ENCODE measurements at regions not wholly inside any gene's neighbourhood (a gene's known extent, or its start where the extent isn't known, plus 50 kb on each side); places are given as distances from the start of the nearest gene placed in this dataset.

GRCh38 chr3:103660810-103661209 is 1226.0 kb downstream of the ZPLD1 start:
- DNase-seq (ENCODE audit: low spot score), result no peak
- Mint-ChIP-seq H3K9me3 (ENCODE audit: low read depth) (no peaks in the 10 kb centered on the region), H3K27me3 (ENCODE audit: low read depth) (peaks cover 14% of the 10 kb centered on the region), H3K36me3 (ENCODE audit: low read depth) (no peaks in the 10 kb centered on the region), H3K4me1 (ENCODE audit: low read depth) (no peaks in the 10 kb centered on the region), H3K4me3 (ENCODE audit: unreplicated experiment) (no peak overlapping the region), H3K27ac (ENCODE audit: unreplicated experiment) (no peak overlapping the region)
- TF ChIP-seq CTCF (IDR thresholded peaks at IDR 0.05), result no peak

- Mint-ChIP-seq H3K27ac (ENCODE audit: unreplicated experiment) (no peak overlapping the region), H3K36me3 (ENCODE audit: low read depth) (no peaks in the 10 kb centered on the region), H3K4me3 (ENCODE audit: unreplicated experiment) (no peak overlapping the region), H3K27me3 (ENCODE audit: low read depth) (peaks cover 11% of the 10 kb centered on the region), H3K4me1 (ENCODE audit: low read depth) (no peaks in the 10 kb centered on the region), H3K9me3 (ENCODE audit: low read depth) (no peaks in the 10 kb centered on the region)
- DNase-seq (ENCODE audit: low spot score), result no peak
- no peak for TF ChIP-seq CTCF (IDR thresholded peaks at IDR 0.05)
These were observed 1227.8 kb downstream of the ZPLD1 start for GRCh38 chr3:103662591-103662990.

- no peak for DNase-seq (ENCODE audit: low spot score)
- Mint-ChIP-seq H3K9me3 (ENCODE audit: low read depth) (no peaks in the 10 kb centered on the region), H3K4me1 (ENCODE audit: low read depth) (no peaks in the 10 kb centered on the region), H3K36me3 (ENCODE audit: low read depth) (no peaks in the 10 kb centered on the region), H3K27me3 (ENCODE audit: low read depth) (peaks cover 1% of the 10 kb centered on the region), H3K4me3 (ENCODE audit: unreplicated experiment) (no peak overlapping the region), H3K27ac (ENCODE audit: unreplicated experiment) (no peak overlapping the region)
- no peak for TF ChIP-seq CTCF (IDR thresholded peaks at IDR 0.05)
These were observed 1237.5 kb downstream of the ZPLD1 start for GRCh38 chr3:103672346-103672745.

GRCh38 chr3:103684904-103685303 is 1250.1 kb downstream of the ZPLD1 start:
- no peak overlapping the region for H3K4me3 Mint-ChIP-seq (ENCODE audit: unreplicated experiment)
- H3K27ac Mint-ChIP-seq (ENCODE audit: unreplicated experiment), result no peak overlapping the region
- no peaks in the 10 kb centered on the region for H3K36me3 Mint-ChIP-seq (ENCODE audit: low read depth)
- no peak for TF ChIP-seq CTCF (IDR thresholded peaks at IDR 0.05)
- no peak for DNase-seq (ENCODE audit: low spot score)
- no peaks in the 10 kb centered on the region for H3K4me1 Mint-ChIP-seq (ENCODE audit: low read depth)
- peaks cover 15% of the 10 kb centered on the region for H3K27me3 Mint-ChIP-seq (ENCODE audit: low read depth)
- peaks cover 4% of the 10 kb centered on the region for H3K9me3 Mint-ChIP-seq (ENCODE audit: low read depth)

GRCh38 chr3:103685939-103686338 is 1251.1 kb downstream of the ZPLD1 start:
- Mint-ChIP-seq H3K4me3 (ENCODE audit: unreplicated experiment) (no peak overlapping the region), H3K27me3 (ENCODE audit: low read depth) (peaks cover 13% of the 10 kb centered on the region), H3K4me1 (ENCODE audit: low read depth) (no peaks in the 10 kb centered on the region), H3K36me3 (ENCODE audit: low read depth) (no peaks in the 10 kb centered on the region), H3K27ac (ENCODE audit: unreplicated experiment) (no peak overlapping the region), H3K9me3 (ENCODE audit: low read depth) (peaks cover 5% of the 10 kb centered on the region)
- TF ChIP-seq CTCF (IDR thresholded peaks at IDR 0.05), result no peak
- no peak for DNase-seq (ENCODE audit: low spot score)
